ENCODE measurements at regions not wholly inside any gene's neighbourhood (a gene's known extent, or its start where the extent isn't known, plus 50 kb on each side); places are given as distances from the start of the nearest gene placed in this dataset.

- TF ChIP-seq JUN (IDR thresholded peaks at IDR 0.05; ENCODE audit: low read depth, low read length) (no peak), RBBP5 (IDR thresholded peaks at IDR 0.05; ENCODE audit: borderline replicate concordance, low read depth, low read length) (no peak)
Measured at GRCh38 chr4:32744211-32744610, 2024.0 kb downstream of the PCDH7 start (continued).
